Tibial nerve (tissue), 4 donors: ENCODE measurements at regions not wholly inside any gene's neighbourhood (a gene's known extent, or its start where the extent isn't known, plus 50 kb on each side); places are given as distances from the start of the nearest gene placed in this dataset.

Experiments
- DNase-seq, 2 donors: peaks; one replicate each; pipeline ENCODE4 v3.0.0-alpha.2; 2019; ENCODE audit warnings: low spot score in 2 of 2
- H3K27ac ChIP-seq, 4 donors: fragments of 200-600 bp; sonication (generic) in 3 of 4; one replicate each; pipeline ENCODE4 v1.5.1; 2017 to 2019; ENCODE audit warnings: mild to moderate bottlenecking in 1 of 4
- H3K27me3 ChIP-seq, 2 donors: fragments of 200-600 bp; sonication (generic) in 1 of 2; one replicate each; pipeline versions ENCODE4 v1.5.1 to v1.6.0; 2017 to 2019
- H3K36me3 ChIP-seq, 3 donors: fragments of 200-600 bp; sonication (generic); one replicate each; pipeline ENCODE4 v1.5.1; 2018 to 2019
- H3K4me1 ChIP-seq, 4 donors: fragments of 200-600 bp; sonication (generic) in 3 of 4; one replicate each; pipeline ENCODE4 v1.5.1; 2017 to 2019
- H3K4me3 ChIP-seq, 4 donors: fragments of 200-600 bp; sonication (generic) in 3 of 4; one replicate each; pipeline ENCODE4 v1.5.1; 2017 to 2019; ENCODE audit warnings: mild to moderate bottlenecking in 1 of 4, moderate library complexity in 1 of 4
- H3K9me3 ChIP-seq, 4 donors: fragments of 200-600 bp; sonication (generic) in 3 of 4; one replicate each; pipeline ENCODE4 v1.5.1; 2017 to 2019
- CTCF ChIP-seq, 5 experiments: fragments of 200-600 bp in 3 of 5; fragments of 450-650 bp in 2 of 5; sonication (generic) in 3 of 5; IDR thresholded peaks; one replicate each; pipeline ENCODE4 v1.5.1; 2016 to 2019; ENCODE audit warnings: antibody characterized with exemption in 5 of 5, mild to moderate bottlenecking in 3 of 5, moderate library complexity in 2 of 5
- EP300 ChIP-seq, 2 donors: sonication (generic); formaldehyde crosslinking; IDR thresholded peaks; one replicate each; pipeline ENCODE4 v1.6.1; 2017; ENCODE audit warnings: antibody characterized with exemption in 2 of 2, mild to moderate bottlenecking in 1 of 2
- POLR2A ChIP-seq, 2 donors: fragments of 450-650 bp; IDR thresholded peaks; one replicate each; pipeline ENCODE4 v1.6.1; 2017; ENCODE audit warnings: antibody characterized with exemption in 2 of 2, mild to moderate bottlenecking in 2 of 2, moderate library complexity in 2 of 2
- WGBS, 2 donors: methylation state at CpG; one replicate each; pipeline ENCODE4 v1.1.5; 2018; 5-methylcytosine and 5-hydroxymethylcytosine counted together

- H3K36me3 ChIP-seq: no peaks in the 10 kb centered on the region
- WGBS, 2 donors: 91 to 97% methylated on average over 4 of the region's 4 CpGs
- H3K9me3 ChIP-seq: no peaks in the 10 kb centered on the region
- no peak overlapping the region for H3K27ac ChIP-seq
- H3K27me3 ChIP-seq: no peaks in the 10 kb centered on the region
- H3K4me3 ChIP-seq: no peak overlapping the region
- TF ChIP-seq CTCF (IDR thresholded peaks at IDR 0.05) (no peak), EP300 (IDR thresholded peaks at IDR 0.05) (no peak), POLR2A (IDR thresholded peaks at IDR 0.05) (no peak)
- no peaks in the 10 kb centered on the region for H3K4me1 ChIP-seq
- DNase-seq: no peak
Measured at GRCh38 chr7:50941525-50941924, 158.8 kb upstream of the GRB10 start.

- Histone ChIP-seq H3K4me1 (no peaks in the 10 kb centered on the region), H3K36me3 (no peaks in the 10 kb centered on the region), H3K27me3 (no peaks in the 10 kb centered on the region), H3K9me3 (peaks cover 0 to 4% (median 0%) of the 10 kb centered on the region in 4 donors), H3K27ac (no peak overlapping the region), H3K4me3 (no peak overlapping the region)
- TF ChIP-seq EP300 (IDR thresholded peaks at IDR 0.05) (no peak), CTCF (IDR thresholded peaks at IDR 0.05) (no peak), POLR2A (IDR thresholded peaks at IDR 0.05) (no peak)
- DNase-seq: no peak
- WGBS, 2 donors: 35 to 37% methylated on average over 6 of the region's 6 CpGs
Measured at GRCh38 chr7:50940621-50941020, 157.9 kb upstream of the GRB10 start.

- TF ChIP-seq POLR2A (IDR thresholded peaks at IDR 0.05) (no peak), CTCF (IDR thresholded peaks at IDR 0.05) (no peak), EP300 (IDR thresholded peaks at IDR 0.05) (no peak)
- WGBS, 2 donors: 30 to 53% methylated on average over 4 of the region's 4 CpGs
- no peak for DNase-seq
- no peaks in the 10 kb centered on the region for H3K36me3 ChIP-seq
- no peak overlapping the region for H3K4me3 ChIP-seq
- no peaks in the 10 kb centered on the region for H3K27me3 ChIP-seq
- H3K27ac ChIP-seq: no peak overlapping the region
- H3K4me1 ChIP-seq: no peaks in the 10 kb centered on the region
- H3K9me3 ChIP-seq: peaks cover 0 to 6% (median 0%) of the 10 kb centered on the region in 4 donors
Measured at GRCh38 chr7:50939021-50939420, 156.3 kb upstream of the GRB10 start.

- no peak for DNase-seq
- no peaks in the 10 kb centered on the region for H3K36me3 ChIP-seq
- TF ChIP-seq EP300 (IDR thresholded peaks at IDR 0.05): no peak
- TF ChIP-seq CTCF (IDR thresholded peaks at IDR 0.05): no peak
- no peak for TF ChIP-seq POLR2A (IDR thresholded peaks at IDR 0.05)
- H3K27me3 ChIP-seq: no peaks in the 10 kb centered on the region
- no peak overlapping the region for H3K27ac ChIP-seq
- peaks cover 0 to 6% (median 0%) of the 10 kb centered on the region in 4 donors for H3K9me3 ChIP-seq
- 83 to 92% methylated on average over 2 of the region's 2 CpGs for whole genome bisulfite sequencing, 2 donors
- no peaks in the 10 kb centered on the region for H3K4me1 ChIP-seq
- no peak overlapping the region for H3K4me3 ChIP-seq
Measured at GRCh38 chr7:50937727-50938126, 155.0 kb upstream of the GRB10 start.

GRCh38 chr7:50926049-50926448 lies 143.4 kb upstream of the GRB10 start:
- Histone ChIP-seq H3K4me3 (no peak overlapping the region), H3K27ac (no peak overlapping the region), H3K4me1 (no peaks in the 10 kb centered on the region), H3K9me3 (no peaks in the 10 kb centered on the region), H3K27me3 (no peaks in the 10 kb centered on the region), H3K36me3 (no peaks in the 10 kb centered on the region)
- whole genome bisulfite sequencing, 2 donors: 66 to 77% methylated on average over 1 of the region's 1 CpG
- no peak for TF ChIP-seq CTCF (IDR thresholded peaks at IDR 0.05)
- no peak for TF ChIP-seq EP300 (IDR thresholded peaks at IDR 0.05)
- no peak for TF ChIP-seq POLR2A (IDR thresholded peaks at IDR 0.05)
- no peak for DNase-seq
